ENCODE measurements at regions not wholly inside any gene's neighbourhood (a gene's known extent, or its start where the extent isn't known, plus 50 kb on each side); places are given as distances from the start of the nearest gene placed in this dataset.
"Not testable (repeated sequence)": the region's sequence is repeated elsewhere in the genome, so short reads cannot be mapped to it uniquely, and the experiment has no call there.

GRCh38 chr4:184966051-184966691 lies 52.1 kb upstream of the HELT start:
- H2AFZ ChIP-seq (ENCODE audit: low read length, unreplicated experiment); H3K36me3 ChIP-seq (ENCODE audit: insufficient read depth, low read length); H3K4me3 ChIP-seq (ENCODE audit: low read depth, low read length); H3K4me1 ChIP-seq (ENCODE audit: control insufficient read depth, insufficient read depth, low read length, unreplicated experiment); H3K79me2 ChIP-seq (ENCODE audit: control insufficient read depth, insufficient read depth, low read length, unreplicated experiment); H3K27ac ChIP-seq (ENCODE audit: low read depth, low read length): not testable (repeated sequence)
- H3K27me3 ChIP-seq (ENCODE audit: insufficient read depth, low read length): peaks cover 12% of the 10 kb centered on the region; the same call in 1 of the 2 replicates

DNA sequence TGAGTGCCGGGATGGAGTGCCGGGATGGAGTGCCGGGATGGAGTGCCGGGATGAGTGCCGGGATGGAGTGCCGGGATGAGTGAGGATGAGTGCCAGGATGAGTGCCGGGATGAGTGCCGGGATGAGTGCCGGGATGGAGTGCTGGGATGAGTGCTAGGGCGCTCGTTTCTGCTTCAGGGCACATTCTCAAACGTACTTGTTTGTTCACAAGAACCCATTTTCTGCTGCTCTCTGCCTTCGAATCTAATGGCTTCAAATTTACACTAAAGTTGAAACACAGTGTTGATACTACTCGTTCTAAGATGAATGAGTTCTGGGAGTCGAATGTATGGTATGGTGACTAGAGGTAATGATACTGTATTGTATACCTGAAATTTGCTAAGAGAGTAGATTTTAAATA lies 50.6 kb upstream of the HELT start:
- not testable (repeated sequence) for H2AFZ ChIP-seq (ENCODE audit: low read length, unreplicated experiment); H3K4me1 ChIP-seq (ENCODE audit: control insufficient read depth, insufficient read depth, low read length, unreplicated experiment); H3K36me3 ChIP-seq (ENCODE audit: insufficient read depth, low read length); H3K27ac ChIP-seq (ENCODE audit: low read depth, low read length); H3K4me3 ChIP-seq (ENCODE audit: low read depth, low read length); H3K79me2 ChIP-seq (ENCODE audit: control insufficient read depth, insufficient read depth, low read length, unreplicated experiment)
- H3K27me3 ChIP-seq (ENCODE audit: insufficient read depth, low read length): peaks cover 21% of the 10 kb centered on the region; the same call in 1 of the 2 replicates

DNA sequence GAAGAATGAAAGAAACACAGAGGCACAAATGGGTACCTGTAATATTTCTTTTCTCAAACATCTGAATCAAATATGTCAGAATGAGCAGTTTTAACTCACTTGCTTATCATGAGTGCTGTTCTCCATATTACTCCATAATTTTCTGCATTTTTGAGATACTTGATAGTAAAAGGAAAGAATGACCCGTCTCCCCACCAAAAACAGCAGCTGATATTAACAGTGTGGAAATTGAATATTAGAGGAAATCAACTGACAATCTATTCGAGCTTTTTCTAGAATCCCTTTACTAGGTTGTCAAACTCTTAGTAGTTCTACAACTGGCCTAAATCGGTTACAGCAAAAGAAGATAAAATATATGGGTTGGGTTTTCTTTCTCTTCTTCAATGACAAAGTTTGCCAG lies 49.9 kb upstream of the HELT start:
- no peak overlapping the region for H2AFZ ChIP-seq (ENCODE audit: low read length, unreplicated experiment)
- no peaks in the 10 kb centered on the region for H3K79me2 ChIP-seq (ENCODE audit: control insufficient read depth, insufficient read depth, low read length, unreplicated experiment)
- no peak overlapping the region for H3K27ac ChIP-seq (ENCODE audit: low read depth, low read length)
- peaks cover 24% of the 10 kb centered on the region; the same call in 1 of the 2 replicates for H3K27me3 ChIP-seq (ENCODE audit: insufficient read depth, low read length)
- H3K36me3 ChIP-seq (ENCODE audit: insufficient read depth, low read length): no peaks in the 10 kb centered on the region
- H3K4me1 ChIP-seq (ENCODE audit: control insufficient read depth, insufficient read depth, low read length, unreplicated experiment): no peaks in the 10 kb centered on the region
- H3K4me3 ChIP-seq (ENCODE audit: low read depth, low read length): no peak overlapping the region

All from ACC112 (cell line).